ENCODE measurements at regions not wholly inside any gene's neighbourhood (a gene's known extent, or its start where the extent isn't known, plus 50 kb on each side); places are given as distances from the start of the nearest gene placed in this dataset.
"Not testable (repeated sequence)": the region's sequence is repeated elsewhere in the genome, so short reads cannot be mapped to it uniquely, and the experiment has no call there.

DNA sequence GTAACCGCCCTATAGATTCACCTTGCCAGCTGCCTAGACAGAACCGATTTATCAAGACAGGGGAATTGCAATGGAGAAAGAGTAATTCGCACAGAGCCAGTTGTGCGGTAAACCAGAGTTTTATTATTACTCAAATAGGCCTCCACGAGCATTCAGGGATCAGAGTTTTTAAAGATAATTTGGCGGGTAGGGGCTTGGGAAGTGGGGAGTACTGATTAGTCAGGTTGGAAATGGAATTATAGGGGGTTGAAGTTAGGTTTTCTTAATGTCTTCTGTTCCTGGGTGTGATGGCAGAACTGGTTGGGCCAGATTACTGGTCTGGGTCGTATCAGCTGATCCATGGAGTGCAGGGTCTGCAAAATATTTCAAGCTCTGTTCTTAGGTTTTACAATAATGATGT is 756.9 kb upstream of the ADGRB3 start:
- H3K4me1 ChIP-seq; H3K27me3 ChIP-seq; H3K36me3 ChIP-seq; H3K27ac ChIP-seq; H3K9me3 ChIP-seq; intact Hi-C loops (cut with DNase I); DNase-seq (ENCODE audit: extremely low spot score in 2 of 2); H3K4me3 ChIP-seq: not testable (repeated sequence)

DNA sequence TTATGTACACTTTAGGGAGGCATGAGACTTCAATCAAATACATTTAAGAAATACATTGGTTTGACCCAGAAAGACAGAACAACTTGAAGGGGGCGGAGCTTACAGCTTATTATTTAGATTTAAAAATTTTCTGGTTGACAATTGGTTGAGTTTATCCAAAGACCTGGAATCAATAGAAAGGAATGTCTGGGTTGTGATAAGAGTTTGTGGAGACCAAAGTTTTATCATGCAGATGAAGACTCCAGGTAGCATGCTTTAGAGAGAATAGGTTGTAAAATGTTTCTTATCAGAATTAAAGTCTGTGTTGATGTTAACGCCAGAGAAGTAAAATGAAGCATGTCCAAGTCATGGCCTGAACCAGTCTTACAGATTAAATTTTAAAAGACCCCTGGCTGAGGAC is 757.8 kb upstream of the ADGRB3 start:
- DNase-seq (ENCODE audit: extremely low spot score in 2 of 2): no peak
- H3K4me1 ChIP-seq: no peaks in the 10 kb centered on the region
- H3K27me3 ChIP-seq: no peaks in the 10 kb centered on the region
- H3K4me3 ChIP-seq: no peak overlapping the region
- TF ChIP-seq, protein P1, sequence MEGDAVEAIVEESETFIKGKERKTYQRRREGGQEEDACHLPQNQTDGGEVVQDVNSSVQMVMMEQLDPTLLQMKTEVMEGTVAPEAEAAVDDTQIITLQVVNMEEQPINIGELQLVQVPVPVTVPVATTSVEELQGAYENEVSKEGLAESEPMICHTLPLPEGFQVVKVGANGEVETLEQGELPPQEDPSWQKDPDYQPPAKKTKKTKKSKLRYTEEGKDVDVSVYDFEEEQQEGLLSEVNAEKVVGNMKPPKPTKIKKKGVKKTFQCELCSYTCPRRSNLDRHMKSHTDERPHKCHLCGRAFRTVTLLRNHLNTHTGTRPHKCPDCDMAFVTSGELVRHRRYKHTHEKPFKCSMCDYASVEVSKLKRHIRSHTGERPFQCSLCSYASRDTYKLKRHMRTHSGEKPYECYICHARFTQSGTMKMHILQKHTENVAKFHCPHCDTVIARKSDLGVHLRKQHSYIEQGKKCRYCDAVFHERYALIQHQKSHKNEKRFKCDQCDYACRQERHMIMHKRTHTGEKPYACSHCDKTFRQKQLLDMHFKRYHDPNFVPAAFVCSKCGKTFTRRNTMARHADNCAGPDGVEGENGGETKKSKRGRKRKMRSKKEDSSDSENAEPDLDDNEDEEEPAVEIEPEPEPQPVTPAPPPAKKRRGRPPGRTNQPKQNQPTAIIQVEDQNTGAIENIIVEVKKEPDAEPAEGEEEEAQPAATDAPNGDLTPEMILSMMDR (IDR thresholded peaks at IDR 0.05): no peak
- H3K36me3 ChIP-seq: no peaks in the 10 kb centered on the region
- intact Hi-C loops (cut with DNase I): no loop called here
- no peak overlapping the region for H3K27ac ChIP-seq
- no peaks in the 10 kb centered on the region for H3K9me3 ChIP-seq

DNA sequence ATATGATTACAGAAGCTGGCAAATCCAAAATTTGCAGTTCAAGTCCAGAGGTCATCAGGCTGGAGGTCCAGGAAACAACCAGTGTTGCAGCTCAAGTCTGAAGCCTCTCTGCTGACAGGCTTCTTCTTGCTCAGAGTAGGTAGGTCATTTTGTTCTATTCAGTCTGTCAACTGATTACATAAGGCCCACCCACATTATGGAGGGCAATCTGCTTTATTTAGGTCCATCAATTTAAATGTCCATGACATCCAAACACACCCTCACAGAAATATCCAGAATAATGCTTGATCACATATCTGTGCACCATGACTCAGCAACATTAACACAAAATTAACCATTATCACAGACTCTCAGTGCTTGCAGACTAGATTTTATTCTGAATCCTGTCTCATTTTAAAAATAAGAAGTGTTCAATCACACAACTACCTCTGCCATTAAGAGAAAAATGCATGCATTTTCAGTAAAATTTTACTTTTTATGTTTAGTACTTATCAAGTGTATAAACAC is 759.2 kb upstream of the ADGRB3 start:
- Histone ChIP-seq H3K9me3 (no peaks in the 10 kb centered on the region), H3K4me1 (no peaks in the 10 kb centered on the region), H3K36me3 (no peaks in the 10 kb centered on the region), H3K27me3 (no peaks in the 10 kb centered on the region), H3K27ac (no peak overlapping the region), H3K4me3 (no peak overlapping the region)
- intact Hi-C loops (cut with DNase I): no loop called here
- no peak for DNase-seq (ENCODE audit: extremely low spot score in 2 of 2)
- no peak for TF ChIP-seq POLR2A (IDR thresholded peaks at IDR 0.05)
- TF ChIP-seq, protein P1 (IDR thresholded peaks at IDR 0.05): no peak
- TF ChIP-seq POLR2AphosphoS5 (IDR thresholded peaks at IDR 0.05; ENCODE audit: insufficient read depth in 1 of 2, low read depth in 1 of 2): no peak

DNA sequence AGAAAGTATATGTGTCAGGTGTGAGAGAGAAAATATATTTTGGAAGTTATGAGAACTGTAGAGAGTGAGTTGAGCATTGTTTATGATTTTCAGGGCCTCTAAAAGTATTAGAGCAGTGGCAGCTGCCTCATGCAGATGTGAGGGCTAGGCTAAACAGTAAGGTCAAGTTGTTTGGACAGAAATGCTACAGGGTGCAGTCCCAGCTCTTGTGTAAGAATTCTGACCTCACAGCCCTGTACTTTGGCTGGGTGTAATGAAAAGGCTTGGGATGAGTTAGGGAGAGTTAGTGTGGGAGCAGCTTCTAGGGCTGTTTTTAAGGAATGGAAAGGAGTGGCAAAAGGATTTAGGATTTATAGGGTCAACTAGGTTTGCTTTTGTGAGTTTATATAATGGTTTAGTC is 764.8 kb upstream of the ADGRB3 start:
- TF ChIP-seq POLR2AphosphoS5 (IDR thresholded peaks at IDR 0.05; ENCODE audit: insufficient read depth in 1 of 2, low read depth in 1 of 2) (no peak), POLR2A (IDR thresholded peaks at IDR 0.05) (no peak)
- TF ChIP-seq, protein P1 (IDR thresholded peaks at IDR 0.05): no peak
- H3K9me3 ChIP-seq: no peaks in the 10 kb centered on the region
- intact Hi-C loops (cut with DNase I): no loop called here
- H3K4me1 ChIP-seq: no peaks in the 10 kb centered on the region
- DNase-seq (ENCODE audit: extremely low spot score in 2 of 2): no peak
- H3K36me3 ChIP-seq: no peaks in the 10 kb centered on the region
- no peaks in the 10 kb centered on the region for H3K27me3 ChIP-seq
- H3K27ac ChIP-seq: no peak overlapping the region
- no peak overlapping the region for H3K4me3 ChIP-seq

DNA sequence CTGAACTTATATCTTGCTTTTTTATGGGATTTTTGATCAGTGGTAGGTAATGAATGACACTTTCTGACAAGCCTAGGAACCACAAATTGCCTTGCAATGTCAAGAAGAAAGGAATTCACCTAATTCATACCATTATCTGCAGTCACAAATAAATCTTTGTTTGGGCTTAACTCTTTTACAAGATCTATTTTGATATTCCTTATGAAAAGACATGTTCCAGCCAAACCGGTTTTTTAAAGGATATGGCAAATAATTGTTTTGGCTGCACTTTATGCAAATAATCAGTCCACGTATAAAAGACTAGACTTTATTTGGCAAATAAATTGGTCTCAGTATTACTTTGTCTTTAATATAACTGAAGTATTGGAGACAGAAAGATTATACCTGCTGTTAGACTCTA is 771.7 kb upstream of the ADGRB3 start:
- intact Hi-C loops (cut with DNase I): no loop called here
- TF ChIP-seq, protein P1 (IDR thresholded peaks at IDR 0.05): no peak
- no peak for TF ChIP-seq POLR2AphosphoS5 (IDR thresholded peaks at IDR 0.05; ENCODE audit: insufficient read depth in 1 of 2, low read depth in 1 of 2)
- no peak for TF ChIP-seq POLR2A (IDR thresholded peaks at IDR 0.05)

DNA sequence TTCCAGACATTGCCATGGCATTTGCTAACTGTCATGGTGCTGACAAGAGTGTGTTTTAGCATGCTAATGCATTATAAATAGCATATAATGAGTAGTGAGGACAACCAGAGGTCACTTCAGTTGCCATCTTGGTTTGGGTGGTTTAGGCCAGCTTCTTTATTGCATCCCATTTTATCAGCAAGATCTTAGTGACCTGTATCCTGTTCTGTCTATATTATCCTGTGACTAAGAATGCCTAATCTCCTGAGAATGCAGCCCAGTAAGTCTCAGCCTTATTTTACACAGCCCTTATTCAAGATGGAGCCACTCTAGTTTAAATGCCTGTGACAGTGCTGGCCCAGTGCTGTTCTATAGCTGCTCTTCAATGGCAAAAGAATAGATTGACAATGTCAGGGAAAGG is 781.0 kb upstream of the ADGRB3 start:
- Histone ChIP-seq H3K9me3 (no peaks in the 10 kb centered on the region), H3K4me1 (no peaks in the 10 kb centered on the region), H3K4me3 (no peak overlapping the region), H3K36me3 (no peaks in the 10 kb centered on the region), H3K27ac (no peak overlapping the region), H3K27me3 (no peaks in the 10 kb centered on the region)
- DNase-seq (ENCODE audit: extremely low spot score in 2 of 2): no peak
- intact Hi-C loops (cut with DNase I): no loop called here
- TF ChIP-seq POLR2AphosphoS5 (IDR thresholded peaks at IDR 0.05; ENCODE audit: insufficient read depth in 1 of 2, low read depth in 1 of 2) (no peak), POLR2A (IDR thresholded peaks at IDR 0.05) (no peak)
- TF ChIP-seq, protein P1 (IDR thresholded peaks at IDR 0.05): no peak

More for the DNA sequence above, 771.7 kb upstream of the ADGRB3 start:
- DNase-seq (ENCODE audit: extremely low spot score in 2 of 2): no peak
- Histone ChIP-seq H3K4me1 (no peaks in the 10 kb centered on the region), H3K36me3 (no peaks in the 10 kb centered on the region), H3K27me3 (no peaks in the 10 kb centered on the region), H3K27ac (no peak overlapping the region), H3K9me3 (no peaks in the 10 kb centered on the region), H3K4me3 (no peak overlapping the region)

Measured in vagina (tissue), 2 donors.